ENCODE measurements at regions not wholly inside any gene's neighbourhood (a gene's known extent, or its start where the extent isn't known, plus 50 kb on each side); places are given as distances from the start of the nearest gene placed in this dataset.

DNA sequence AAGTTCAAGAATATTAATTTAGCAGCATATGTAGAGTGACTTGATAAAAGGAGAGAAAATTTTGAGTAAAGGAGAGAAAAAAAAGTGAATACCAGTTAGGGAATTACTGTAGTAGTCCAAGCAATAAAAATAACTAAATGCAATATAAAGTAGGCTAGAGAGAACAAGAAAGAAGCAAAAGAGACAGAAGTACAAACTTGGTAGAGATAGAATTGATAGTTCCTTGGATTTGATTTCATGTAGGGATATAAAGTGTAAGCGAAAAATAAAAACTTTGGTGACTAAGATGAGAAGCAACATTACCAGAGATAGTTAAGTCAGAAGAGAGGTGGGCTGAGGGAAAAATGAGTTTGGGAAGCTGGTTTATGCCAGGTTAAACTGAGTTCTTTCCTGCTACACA is 252.4 kb downstream of the SEC23A start:
- FAIRE-seq (no peak), DNase-seq (ENCODE audit: low spot score) (no peak)

- DNase-seq (ENCODE audit: low spot score) (no peak), FAIRE-seq (no peak)
Measured at GRCh38 chr14:38848243-38848935, 254.6 kb downstream of the SEC23A start.

- no peak for FAIRE-seq
Measured at GRCh38 chr14:38847161-38847560, 255.9 kb downstream of the SEC23A start.

DNA sequence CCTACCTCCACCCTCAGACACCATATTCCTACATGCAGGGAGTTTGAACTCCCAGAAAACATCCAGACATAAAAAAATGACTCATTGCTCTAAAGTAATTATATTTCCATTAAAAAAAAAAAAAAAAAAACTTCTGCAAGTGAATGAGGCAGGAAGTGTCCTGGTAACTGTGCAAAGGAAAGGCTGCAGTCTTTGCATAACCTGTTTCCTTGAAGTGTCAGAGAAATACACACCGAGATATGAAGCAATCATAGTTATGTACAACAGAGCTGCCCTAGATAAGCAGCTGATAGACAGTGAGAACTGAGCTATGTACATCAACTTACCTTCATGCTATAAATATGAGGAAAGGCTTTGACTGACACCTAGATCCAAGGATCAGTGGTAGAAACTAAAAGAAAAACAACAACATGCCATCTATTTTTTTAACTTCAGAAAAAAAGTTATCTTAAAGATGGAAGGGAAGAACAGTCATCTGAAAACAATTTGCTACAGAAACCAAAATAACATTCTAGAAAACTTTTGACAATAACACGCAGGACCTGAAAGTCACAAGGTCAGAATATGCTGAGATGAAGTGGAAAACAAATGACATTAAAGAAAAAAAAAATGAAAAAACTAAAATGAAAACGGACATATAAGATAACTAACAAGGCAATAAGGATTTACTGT is 263.2 kb downstream of the SEC23A start:
- DNase-seq (ENCODE audit: low spot score) = no peak
- no peak for FAIRE-seq

More at GRCh38 chr14:38847161-38847560, 255.9 kb downstream of the SEC23A start:
- no peak for DNase-seq (ENCODE audit: low spot score)

DNA sequence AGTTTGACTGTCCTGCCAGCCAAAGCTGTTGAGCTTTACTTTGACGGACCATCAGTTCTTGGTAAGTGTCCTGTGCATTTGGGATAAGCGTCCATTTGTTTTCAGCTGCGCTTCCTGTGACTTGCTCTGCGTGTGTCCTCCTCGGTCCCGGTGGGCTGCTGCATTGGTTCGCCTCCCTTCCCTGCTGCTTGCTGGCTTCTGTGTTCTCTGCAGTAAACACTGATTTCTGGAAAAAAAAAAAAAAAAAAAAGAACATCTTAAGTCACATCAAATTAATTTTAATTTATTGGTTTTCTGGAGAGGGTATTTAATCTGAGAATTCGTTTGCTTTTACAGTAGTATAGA is 264.1 kb downstream of the SEC23A start:
- FAIRE-seq = no peak

DNA sequence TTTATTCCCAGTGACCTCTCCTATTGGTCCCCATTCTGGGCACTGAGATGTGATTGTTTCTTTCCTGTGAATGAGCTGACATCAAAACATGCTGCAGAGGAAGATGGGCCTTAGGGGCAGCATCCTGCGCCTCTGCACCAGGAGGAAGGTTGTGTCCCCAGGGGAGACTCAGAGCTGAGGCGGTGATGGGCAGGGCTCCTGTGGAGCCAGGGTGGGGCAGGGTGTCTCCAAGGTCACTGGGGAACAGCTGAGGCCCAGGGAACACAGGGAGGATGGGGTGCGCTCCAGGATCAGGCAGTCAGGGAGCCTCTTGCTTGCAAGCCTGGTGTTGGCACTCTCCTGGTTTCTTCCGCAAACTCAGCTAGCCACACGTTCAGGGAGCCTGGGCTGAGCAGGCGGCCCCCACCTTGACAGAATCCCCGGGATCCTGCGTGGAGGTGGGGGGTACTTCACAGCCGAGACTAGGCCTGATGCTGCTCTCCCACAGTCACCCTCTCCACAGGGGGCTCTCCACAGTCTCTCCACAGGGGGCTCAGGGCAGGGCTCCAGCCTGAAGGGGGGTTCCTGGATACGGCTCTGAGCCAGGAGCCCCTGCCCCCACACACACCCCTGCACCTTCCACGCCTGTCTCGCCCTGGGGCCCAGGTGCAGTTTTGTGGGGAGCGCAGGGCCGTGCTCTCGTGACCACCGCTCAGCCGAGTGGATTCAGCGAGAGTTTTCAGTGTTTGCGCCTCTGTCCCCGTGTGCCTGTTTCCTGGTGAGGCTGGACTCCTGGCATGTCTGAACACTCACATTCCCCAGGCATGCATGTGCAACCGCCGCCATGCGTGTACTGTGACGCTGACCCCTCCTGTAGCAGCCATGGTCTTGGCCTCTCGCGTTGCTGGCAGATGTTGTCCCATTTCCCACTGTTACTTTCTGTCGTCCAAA is 264.7 kb downstream of the SEC23A start:
- FAIRE-seq (no peak), DNase-seq (ENCODE audit: low spot score) (no peak)

More for the DNA sequence above, 264.1 kb downstream of the SEC23A start:
- DNase-seq (ENCODE audit: low spot score) = no peak

GRCh38 chr14:38837343-38838048 is 265.5 kb downstream of the SEC23A start:
- FAIRE-seq = no peak
- DNase-seq (ENCODE audit: low spot score) = no peak

DNA sequence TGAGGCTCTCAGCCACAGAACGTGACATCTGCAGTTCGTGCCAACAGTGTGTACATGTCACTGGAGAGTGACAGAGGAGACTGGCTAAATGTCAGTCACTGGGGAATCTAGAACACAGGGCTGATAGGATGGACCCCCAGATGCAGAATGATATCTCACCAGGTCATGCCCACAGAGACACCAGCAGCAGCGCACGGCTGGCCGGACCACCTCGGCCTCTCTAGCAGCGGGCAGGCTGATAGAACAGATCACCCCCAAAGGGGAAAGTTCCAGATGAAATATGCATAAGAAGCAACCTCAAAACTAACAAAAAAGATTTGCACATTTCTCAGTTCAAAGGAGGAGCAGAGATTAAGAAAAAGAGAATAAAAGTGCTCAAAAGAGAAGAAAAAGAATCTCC is 266.5 kb downstream of the SEC23A start:
- no peak for FAIRE-seq

DNA sequence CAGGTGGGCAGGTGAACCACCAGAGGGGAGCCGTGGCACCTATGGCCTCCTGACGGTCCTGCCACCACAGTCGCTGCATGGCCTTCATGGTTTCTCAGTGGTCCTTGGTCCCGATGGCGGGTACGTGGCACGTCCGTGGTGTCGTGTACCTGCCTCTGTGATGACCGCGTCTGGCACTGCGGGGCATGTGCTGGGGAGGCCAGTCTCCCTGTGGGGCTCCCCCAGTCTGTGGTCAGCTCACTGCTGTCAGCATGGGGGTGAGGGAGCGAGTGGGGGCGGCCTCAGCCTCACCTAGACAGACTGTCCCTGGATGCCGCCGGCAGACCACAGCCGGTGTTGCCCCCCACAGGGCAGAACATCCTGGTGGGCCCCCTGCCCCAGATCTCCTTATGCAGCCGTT is 267.2 kb downstream of the SEC23A start:
- FAIRE-seq (no peak), DNase-seq (ENCODE audit: low spot score) (no peak)

More for the DNA sequence above, 266.5 kb downstream of the SEC23A start:
- DNase-seq (ENCODE audit: low spot score) = no peak

- FAIRE-seq (no peak), DNase-seq (ENCODE audit: low spot score) (no peak)
Measured at GRCh38 chr14:38828183-38828827, 274.7 kb downstream of the SEC23A start.

- no peak for FAIRE-seq
Measured at GRCh38 chr14:38824706-38825105, 278.3 kb downstream of the SEC23A start.

GRCh38 chr14:38818555-38818954 is 284.5 kb downstream of the SEC23A start:
- FAIRE-seq = no peak

More at GRCh38 chr14:38824706-38825105, 278.3 kb downstream of the SEC23A start:
- no peak for DNase-seq (ENCODE audit: low spot score)

GRCh38 chr14:38808734-38809455 is 294.1 kb downstream of the SEC23A start:
- DNase-seq (ENCODE audit: low spot score) (no peak), FAIRE-seq (no peak)

More at GRCh38 chr14:38818555-38818954, 284.5 kb downstream of the SEC23A start:
- no peak for DNase-seq (ENCODE audit: low spot score)

GRCh38 chr14:38799671-38800070 is 303.4 kb downstream of the SEC23A start:
- FAIRE-seq (no peak), DNase-seq (ENCODE audit: low spot score) (no peak)

- no peak for FAIRE-seq
Measured at GRCh38 chr14:38794677-38795076, 308.4 kb downstream of the SEC23A start.

GRCh38 chr14:38791862-38792261 is 311.2 kb downstream of the SEC23A start:
- DNase-seq (ENCODE audit: low spot score) (no peak), FAIRE-seq (no peak)

More at GRCh38 chr14:38794677-38795076, 308.4 kb downstream of the SEC23A start:
- DNase-seq (ENCODE audit: low spot score) = no peak

- DNase-seq (ENCODE audit: low spot score) = no peak
- FAIRE-seq = no peak
Measured at GRCh38 chr14:38790916-38791315, 312.1 kb downstream of the SEC23A start.

DNA sequence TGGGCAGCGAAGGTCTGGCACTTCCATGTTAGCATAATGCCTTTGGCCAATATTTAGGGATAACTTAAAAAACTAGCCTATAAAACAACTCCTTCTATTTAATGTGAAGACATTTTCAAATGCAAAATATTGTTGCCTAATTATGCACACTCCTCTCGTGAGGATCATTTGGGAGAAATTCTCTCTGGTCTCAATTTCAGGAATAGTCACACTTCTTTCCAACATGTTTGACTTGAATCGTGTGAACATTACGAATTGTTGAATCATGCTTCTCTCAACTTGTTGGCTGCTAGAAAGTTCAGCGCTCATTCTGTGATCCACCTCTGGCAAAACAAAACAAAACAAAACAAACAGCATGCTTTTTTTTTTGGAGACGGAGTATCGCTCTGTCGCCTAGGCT is 313.2 kb downstream of the SEC23A start:
- DNase-seq (ENCODE audit: low spot score) = no peak
- no peak for FAIRE-seq

- DNase-seq (ENCODE audit: low spot score) = no peak
- no peak for FAIRE-seq
Measured at GRCh38 chr14:38788060-38788459, 315.0 kb downstream of the SEC23A start.

DNA sequence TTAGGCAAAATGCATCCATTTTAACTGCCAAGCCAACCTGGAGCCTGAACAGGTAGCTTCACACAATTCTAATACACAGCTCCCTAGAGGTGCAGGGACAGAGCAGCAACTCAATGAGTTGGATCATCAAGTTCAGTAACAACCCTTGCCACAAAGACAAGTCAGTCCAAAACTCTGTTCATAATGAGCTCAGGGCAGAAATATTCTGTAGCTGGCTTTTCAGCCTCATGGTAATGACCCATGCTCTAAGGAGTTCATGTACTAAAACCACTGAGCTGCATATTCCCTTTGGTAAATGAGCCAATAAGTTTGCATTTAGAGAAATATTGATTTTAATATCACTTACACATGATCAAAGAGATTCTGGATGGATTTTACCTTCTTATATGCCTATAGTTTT is 316.1 kb downstream of the SEC23A start:
- FAIRE-seq = no peak
- DNase-seq (ENCODE audit: low spot score) = no peak
